Upper lobe of left lung (tissue), 6 donors: ENCODE measurements at regions not wholly inside any gene's neighbourhood (a gene's known extent, or its start where the extent isn't known, plus 50 kb on each side); places are given as distances from the start of the nearest gene placed in this dataset.

Source experiments
- ATAC-seq, 2 donors: fragments of 200-7000 bp; cut with Tn5 transposase; one replicate each; pipeline ENCODE4 v1.9.1; 2022; ENCODE audit warnings: mild to moderate bottlenecking in 2 of 2, moderate library complexity in 2 of 2; ENCODE audit not compliant: low FRiP score in 2 of 2
- DNase-seq, 2 donors: peaks; one replicate each; pipeline ENCODE4 v3.0.0-alpha.2; 2019 to 2020
- H3K27ac ChIP-seq, 4 donors: fragments of 200-600 bp; sonication (generic); one replicate each; pipeline ENCODE4 v1.5.1; 2016 to 2019
- H3K27me3 ChIP-seq, 4 donors: fragments of 200-600 bp; sonication (generic); one replicate each; pipeline ENCODE4 v1.5.1; 2017 to 2019
- H3K36me3 ChIP-seq, 4 donors: fragments of 200-600 bp; sonication (generic); one replicate each; pipeline ENCODE4 v1.5.1; 2016 to 2019
- H3K4me1 ChIP-seq, 4 donors: fragments of 200-600 bp; sonication (generic); one replicate each; pipeline ENCODE4 v1.5.1; 2018 to 2019
- H3K4me3 ChIP-seq, 4 donors: fragments of 200-600 bp; sonication (generic); one replicate each; pipeline ENCODE4 v1.5.1; 2017 to 2019; ENCODE audit warnings: mild to moderate bottlenecking in 2 of 4, moderate library complexity in 1 of 4
- H3K9me3 ChIP-seq, 4 donors: fragments of 200-600 bp; sonication (generic); one replicate each; pipeline ENCODE4 v1.5.1; 2018 to 2019
- EP300 ChIP-seq, 4 donors: sonication (generic); formaldehyde crosslinking; IDR thresholded peaks; one replicate each; pipeline ENCODE4 v1.5.1; 2017; ENCODE audit warnings: antibody characterized with exemption in 4 of 4, control low read depth in 2 of 4
- POLR2A ChIP-seq, 4 donors: fragments of 450-650 bp; IDR thresholded peaks; one replicate each; pipeline ENCODE4 v1.5.1; 2016 to 2017; ENCODE audit warnings: antibody characterized with exemption in 4 of 4, mild to moderate bottlenecking in 2 of 4
- POLR2AphosphoS5 ChIP-seq, 2 donors: sonication (generic); formaldehyde crosslinking; IDR thresholded peaks; one replicate each; pipeline ENCODE4 v1.5.1; 2017; ENCODE audit warnings: antibody characterized with exemption in 2 of 2
- WGBS, 2 donors: methylation state at CpG; one replicate each; pipeline ENCODE4 v1.1.5; 2017 to 2018; 5-methylcytosine and 5-hydroxymethylcytosine counted together
- TF ChIP-seq, protein P1 (sequence below), 6 experiments: fragments of 450-650 bp in 4 of 6; fragments of 200-600 bp in 2 of 6; sonication (generic) in 2 of 6; IDR thresholded peaks; one replicate each; pipeline ENCODE4 v1.5.1; 2016 to 2019; ENCODE audit warnings: antibody characterized with exemption in 6 of 6
- donor health status: DM: no; HTN: no; CAD: no; lungs with moderate emphysema.
- donor health status: DM: no; HTN: yes; CAD: no; lungs with severe emphysema.

GRCh38 chr6:141041596-141042087 lies 1091.1 kb upstream of the GJE1 start:
- DNase-seq: peak in 1 of 2 donors; percentile 63
- Histone ChIP-seq H3K36me3 (no peaks in the 10 kb centered on the region), H3K27ac (no peak overlapping the region), H3K27me3 (no peaks in the 10 kb centered on the region), H3K4me3 (no peak overlapping the region), H3K4me1 (no peaks in the 10 kb centered on the region), H3K9me3 (peaks cover 0 to 7% (median 0%) of the 10 kb centered on the region in 4 donors)
- 90 to 94% methylated on average over 7 to 11 of the region's 14 CpGs for WGBS, 2 donors
- TF ChIP-seq POLR2AphosphoS5 (IDR thresholded peaks at IDR 0.05): no peak
- no peak for TF ChIP-seq POLR2A (IDR thresholded peaks at IDR 0.05)
- no peak for TF ChIP-seq EP300 (IDR thresholded peaks at IDR 0.05)
- TF ChIP-seq, protein P1, sequence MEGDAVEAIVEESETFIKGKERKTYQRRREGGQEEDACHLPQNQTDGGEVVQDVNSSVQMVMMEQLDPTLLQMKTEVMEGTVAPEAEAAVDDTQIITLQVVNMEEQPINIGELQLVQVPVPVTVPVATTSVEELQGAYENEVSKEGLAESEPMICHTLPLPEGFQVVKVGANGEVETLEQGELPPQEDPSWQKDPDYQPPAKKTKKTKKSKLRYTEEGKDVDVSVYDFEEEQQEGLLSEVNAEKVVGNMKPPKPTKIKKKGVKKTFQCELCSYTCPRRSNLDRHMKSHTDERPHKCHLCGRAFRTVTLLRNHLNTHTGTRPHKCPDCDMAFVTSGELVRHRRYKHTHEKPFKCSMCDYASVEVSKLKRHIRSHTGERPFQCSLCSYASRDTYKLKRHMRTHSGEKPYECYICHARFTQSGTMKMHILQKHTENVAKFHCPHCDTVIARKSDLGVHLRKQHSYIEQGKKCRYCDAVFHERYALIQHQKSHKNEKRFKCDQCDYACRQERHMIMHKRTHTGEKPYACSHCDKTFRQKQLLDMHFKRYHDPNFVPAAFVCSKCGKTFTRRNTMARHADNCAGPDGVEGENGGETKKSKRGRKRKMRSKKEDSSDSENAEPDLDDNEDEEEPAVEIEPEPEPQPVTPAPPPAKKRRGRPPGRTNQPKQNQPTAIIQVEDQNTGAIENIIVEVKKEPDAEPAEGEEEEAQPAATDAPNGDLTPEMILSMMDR (IDR thresholded peaks at IDR 0.05): no peak
- peak in 1 of 2 donors; percentile 62 for ATAC-seq

GRCh38 chr6:141035312-141036200 lies 1097.2 kb upstream of the GJE1 start:
- 72 to 82% methylated on average over 5 of the region's 5 CpGs for WGBS, 2 donors
- no peak overlapping the region for H3K27ac ChIP-seq

DNA sequence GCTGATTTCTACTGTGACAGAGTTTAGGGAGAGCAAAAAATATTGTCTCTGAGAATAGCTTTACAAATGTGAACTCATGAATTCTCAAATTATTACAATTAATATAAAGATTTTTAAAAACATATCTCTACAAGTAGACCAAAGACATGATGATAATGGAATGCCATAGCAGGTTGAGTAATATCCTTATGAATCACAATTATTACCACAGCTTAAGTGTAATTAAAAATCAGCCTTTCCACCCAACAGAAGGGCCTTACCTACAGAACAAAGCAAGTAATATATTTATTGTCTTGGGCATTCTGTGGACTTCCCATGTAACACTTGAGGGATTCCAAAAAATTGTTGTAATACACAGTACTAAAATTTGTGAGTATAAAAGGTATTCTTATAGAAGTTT lies 1099.6 kb upstream of the GJE1 start:
- Histone ChIP-seq H3K4me1 (no peaks in the 10 kb centered on the region), H3K27ac (no peak overlapping the region), H3K4me3 (no peak overlapping the region), H3K9me3 (no peaks in the 10 kb centered on the region), H3K27me3 (no peaks in the 10 kb centered on the region), H3K36me3 (no peaks in the 10 kb centered on the region)
- DNase-seq: no peak
- ATAC-seq: no peak
- TF ChIP-seq, protein P1 (IDR thresholded peaks at IDR 0.05): no peak
- TF ChIP-seq POLR2AphosphoS5 (IDR thresholded peaks at IDR 0.05) (no peak), EP300 (IDR thresholded peaks at IDR 0.05) (no peak), POLR2A (IDR thresholded peaks at IDR 0.05) (no peak)

More at GRCh38 chr6:141035312-141036200, 1097.2 kb upstream of the GJE1 start:
- no peaks in the 10 kb centered on the region for H3K27me3 ChIP-seq
- no peaks in the 10 kb centered on the region for H3K4me1 ChIP-seq
- H3K36me3 ChIP-seq: no peaks in the 10 kb centered on the region
- no peaks in the 10 kb centered on the region for H3K9me3 ChIP-seq
- no peak overlapping the region for H3K4me3 ChIP-seq
- no peak for TF ChIP-seq POLR2AphosphoS5 (IDR thresholded peaks at IDR 0.05)
- DNase-seq (no peak), ATAC-seq (no peak)

- TF ChIP-seq, protein P1 (IDR thresholded peaks at IDR 0.05): no peak
- no peak for TF ChIP-seq EP300 (IDR thresholded peaks at IDR 0.05)
- TF ChIP-seq POLR2A (IDR thresholded peaks at IDR 0.05): no peak
- TF ChIP-seq POLR2AphosphoS5 (IDR thresholded peaks at IDR 0.05): no peak
- H3K4me3 ChIP-seq: no peak overlapping the region
- 44 to 74% methylated on average over 1 of the region's 1 CpG for WGBS, 2 donors
Measured at GRCh38 chr6:141029908-141030307, 1102.8 kb upstream of the GJE1 start.

GRCh38 chr6:141028791-141029280 lies 1103.9 kb upstream of the GJE1 start:
- ATAC-seq (no peak), DNase-seq (no peak)
- Histone ChIP-seq H3K36me3 (no peaks in the 10 kb centered on the region), H3K4me3 (no peak overlapping the region), H3K27ac (no peak overlapping the region), H3K27me3 (no peaks in the 10 kb centered on the region), H3K4me1 (no peaks in the 10 kb centered on the region), H3K9me3 (no peaks in the 10 kb centered on the region)
- TF ChIP-seq EP300 (IDR thresholded peaks at IDR 0.05): no peak
- no peak for TF ChIP-seq POLR2AphosphoS5 (IDR thresholded peaks at IDR 0.05)
- TF ChIP-seq, protein P1 (IDR thresholded peaks at IDR 0.05): no peak
- TF ChIP-seq POLR2A (IDR thresholded peaks at IDR 0.05): no peak
- WGBS, 2 donors: 60 to 76% methylated on average over 2 of the region's 2 CpGs

More at GRCh38 chr6:141029908-141030307, 1102.8 kb upstream of the GJE1 start:
- no peaks in the 10 kb centered on the region for H3K4me1 ChIP-seq
- DNase-seq (peak in 1 of 2 donors; percentile 22), ATAC-seq (no peak)
- H3K27me3 ChIP-seq: no peaks in the 10 kb centered on the region
- H3K9me3 ChIP-seq: no peaks in the 10 kb centered on the region
- H3K27ac ChIP-seq: no peak overlapping the region
- H3K36me3 ChIP-seq: no peaks in the 10 kb centered on the region
